Right cardiac atrium (tissue), 5 donors: ENCODE measurements at regions not wholly inside any gene's neighbourhood (a gene's known extent, or its start where the extent isn't known, plus 50 kb on each side); places are given as distances from the start of the nearest gene placed in this dataset.
"Not testable (repeated sequence)": the region's sequence is repeated elsewhere in the genome, so short reads cannot be mapped to it uniquely, and the experiment has no call there.

Experiments used
- ATAC-seq, 2 donors: fragments of 200-7000 bp; cut with Tn5 transposase; one replicate each; pipeline versions ENCODE4 v1.8.0 to v1.9.1; 2020; ENCODE audit warnings: moderate library complexity in 2 of 2, mild to moderate bottlenecking in 1 of 2
- DNase-seq, 3 donors: peaks; one replicate each; pipeline ENCODE4 v3.0.0-alpha.2; 2020
- H3K27ac ChIP-seq: one replicate; pipeline ENCODE4 v1.5.1; 2013; ENCODE audit warnings: mild to moderate bottlenecking, low read length, control low read depth, moderate library complexity
- H3K27me3 ChIP-seq: one replicate; pipeline ENCODE4 v1.6.1; 2013; ENCODE audit not compliant: control insufficient read depth, insufficient read depth
- H3K4me1 ChIP-seq: one replicate; pipeline ENCODE4 v1.6.1; 2013; ENCODE audit warnings: low read length; ENCODE audit not compliant: control insufficient read depth, insufficient read depth
- H3K4me3 ChIP-seq: one replicate; pipeline ENCODE4 v1.5.1; 2013; ENCODE audit warnings: low read length, control low read depth
- H3K9me3 ChIP-seq: one replicate; pipeline ENCODE4 v1.6.1; 2013; ENCODE audit warnings: low read length; ENCODE audit not compliant: control insufficient read depth
- whole genome bisulfite sequencing: extraction: QIAGEN DNeasy Blood & Tissue Kit; methylation state at CpG from one replicate; pipeline ENCODE4 v1.1.7; 2013; 5-methylcytosine and 5-hydroxymethylcytosine counted together
- intact Hi-C, 4 donors: fragments of 100-400 bp; cut with DNase I; formaldehyde crosslinking; loops; one replicate each; pipeline versions ENCODE4 v1.11.0 to v1.14.0; 2022 to 2023
- donor health status: healthy with polysubstance abuse.
- donor health status: DM: no; HTN: yes; CAD: no.
- donor health status: DM: no; HTN: no; CAD: no.
- donor health status: DM: no; HTN: yes; CAD: no; lungs with severe emphysema.
- donor health status: DM: yes; HTN: yes; CAD: no.

- H3K4me3 ChIP-seq = no peak overlapping the region
- no peaks in the 10 kb centered on the region for H3K9me3 ChIP-seq
- peaks cover 12% of the 10 kb centered on the region for H3K4me1 ChIP-seq
- H3K27me3 ChIP-seq = no peaks in the 10 kb centered on the region
- no peak for ATAC-seq
- intact Hi-C loops = loop anchor here in 2 of 4 donors (10.0 kb wide), 2 partner anchors 249 to 459 kb away; no protein-coding TSS in a partner anchor
- no peak for DNase-seq
- 69% methylated on average over 3 of the region's 3 CpGs for WGBS
- no peak overlapping the region for H3K27ac ChIP-seq
These were observed 51.0 kb upstream of the RCBTB2 start for GRCh38 chr13:48583859-48584311.

- Histone ChIP-seq H3K4me1 (peaks cover 11% of the 10 kb centered on the region), H3K4me3 (no peak overlapping the region), H3K27ac (no peak overlapping the region), H3K27me3 (no peaks in the 10 kb centered on the region), H3K9me3 (no peaks in the 10 kb centered on the region)
- peak; percentile 85 to 89 for ATAC-seq
- DNase-seq = no peak
- 11% methylated on average over 2 of the region's 2 CpGs for WGBS
- intact Hi-C loops = loop anchor here in 2 of 4 donors (10.0 kb wide), 2 partner anchors 251 to 461 kb away; no protein-coding TSS in a partner anchor
These were observed 52.6 kb upstream of the RCBTB2 start for GRCh38 chr13:48585456-48585840.

DNA sequence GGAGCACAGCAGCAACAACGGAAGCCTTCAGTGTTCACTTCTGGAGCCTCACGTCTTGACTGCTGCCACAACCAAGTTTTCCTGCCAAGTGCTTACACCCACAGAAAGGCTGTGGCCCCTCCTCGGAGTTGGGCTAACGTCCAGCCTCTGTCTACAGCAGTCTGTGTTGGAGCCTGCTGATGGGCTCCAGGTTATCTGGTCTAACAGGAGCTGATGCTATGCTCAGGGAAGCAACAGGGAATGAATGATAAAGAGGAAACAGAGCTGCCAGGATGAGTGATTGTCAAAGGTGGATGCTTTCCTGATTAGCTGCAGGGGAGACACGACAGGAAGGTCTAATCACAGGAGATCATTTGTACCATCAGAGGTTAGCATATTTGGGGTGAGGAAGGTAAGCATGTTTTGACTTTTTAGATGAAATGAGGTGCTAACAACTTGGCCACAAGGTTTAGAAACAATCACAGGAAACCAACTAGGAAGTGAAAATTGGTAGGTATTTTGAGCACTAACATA lies 53.8 kb upstream of the RCBTB2 start:
- H3K27ac ChIP-seq = peak overlapping the region; percentile 56
- no peaks in the 10 kb centered on the region for H3K27me3 ChIP-seq
- intact Hi-C loops = loop anchor here in 2 of 4 donors (10.0 kb wide), 2 partner anchors 252 to 462 kb away; no protein-coding TSS in a partner anchor
- no peaks in the 10 kb centered on the region for H3K9me3 ChIP-seq
- 4% methylated on average over 5 of the region's 5 CpGs for WGBS
- peak; percentile 83 to 92 (median 86) for DNase-seq
- ATAC-seq = peak; percentile 82 to 83
- no peak overlapping the region for H3K4me3 ChIP-seq
- peaks cover 15% of the 10 kb centered on the region for H3K4me1 ChIP-seq

DNA sequence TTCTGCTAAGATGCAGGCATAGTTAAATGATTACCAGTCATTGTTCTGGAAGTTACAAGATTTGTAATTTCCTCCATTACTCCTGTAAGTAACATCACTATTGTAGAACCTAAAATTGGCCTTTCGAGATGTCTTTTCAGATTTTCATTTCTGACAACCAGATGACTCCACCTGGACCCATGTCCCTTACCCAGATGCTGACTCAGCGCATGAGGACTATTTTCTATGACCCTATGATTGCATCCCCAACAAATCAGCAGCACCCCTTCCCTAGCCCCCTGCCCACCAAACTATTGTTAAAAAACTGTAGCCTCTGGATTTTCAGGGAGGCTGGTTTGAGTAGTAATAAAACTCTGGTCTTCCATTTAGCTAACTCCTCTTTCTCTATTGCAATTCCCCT lies 55.2 kb upstream of the RCBTB2 start:
- DNase-seq (no peak), ATAC-seq (no peak)
- Histone ChIP-seq H3K4me3 (no peak overlapping the region), H3K27ac (no peak overlapping the region), H3K27me3 (no peaks in the 10 kb centered on the region), H3K9me3 (no peaks in the 10 kb centered on the region), H3K4me1 (peaks cover 15% of the 10 kb centered on the region)
- intact Hi-C loops = loop anchor here in 2 of 4 donors (10.0 kb wide), 2 partner anchors 253 to 463 kb away; no protein-coding TSS in a partner anchor
- 96% methylated on average over 2 of the region's 2 CpGs for WGBS

DNA sequence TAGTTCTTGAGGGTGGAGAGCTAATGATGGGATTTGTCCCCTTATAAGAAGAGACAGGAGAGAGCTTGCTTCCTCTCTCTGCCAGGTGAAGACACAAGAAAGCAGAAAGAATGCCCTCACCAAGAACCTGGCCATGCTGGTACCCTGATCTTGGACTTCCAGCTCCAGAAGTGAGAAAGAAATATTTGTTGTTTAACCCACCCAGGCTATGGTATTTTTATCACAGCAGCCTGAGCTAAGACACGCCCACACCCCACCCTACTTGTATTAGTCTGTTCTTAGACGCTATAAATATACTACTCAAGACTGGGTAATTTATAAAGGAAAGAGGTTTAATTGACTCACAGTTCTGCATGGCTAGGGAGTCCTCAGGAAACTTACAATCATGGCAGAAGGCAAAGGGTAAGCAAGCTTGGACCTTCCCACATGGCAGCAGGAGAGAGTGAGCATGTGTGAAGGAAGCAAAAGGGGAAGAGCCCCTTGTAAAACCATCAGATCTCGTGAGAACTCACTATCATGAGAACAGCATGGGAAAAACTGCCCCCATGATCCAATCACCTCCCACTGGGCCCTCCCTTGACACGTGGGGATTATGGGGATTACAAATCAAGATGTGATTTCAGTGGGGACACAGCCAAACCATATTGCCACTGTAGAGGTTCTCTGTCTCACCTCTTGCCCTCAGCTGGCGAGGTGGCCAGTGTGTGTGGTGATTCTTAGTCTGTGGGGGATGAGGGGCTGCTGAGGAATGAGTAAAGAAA lies 57.4 kb upstream of the RCBTB2 start:
- WGBS = 70% methylated on average over 5 of the region's 5 CpGs

GRCh38 chr13:48591124-48591872 lies 58.4 kb upstream of the RCBTB2 start:
- H3K9me3 ChIP-seq, H3K27ac ChIP-seq, H3K4me1 ChIP-seq, ATAC-seq, H3K27me3 ChIP-seq, H3K4me3 ChIP-seq, DNase-seq: not testable (repeated sequence)
- 90% methylated on average over 12 of the region's 12 CpGs for WGBS
- intact Hi-C loops = loop anchor here in 1 of 4 donors (10.0 kb wide), 1 partner anchor 184 kb away; no protein-coding TSS in a partner anchor

More for the DNA sequence above, 57.4 kb upstream of the RCBTB2 start:
- Histone ChIP-seq H3K4me3 (no peak overlapping the region), H3K27ac (no peak overlapping the region), H3K4me1 (peaks cover 8% of the 10 kb centered on the region), H3K9me3 (no peaks in the 10 kb centered on the region), H3K27me3 (no peaks in the 10 kb centered on the region)
- intact Hi-C loops = loop anchor here in 1 of 4 donors (10.0 kb wide), 1 partner anchor 184 kb away; no protein-coding TSS in a partner anchor
- DNase-seq (no peak), ATAC-seq (no peak)

GRCh38 chr13:48591889-48592687 lies 59.2 kb upstream of the RCBTB2 start:
- Histone ChIP-seq H3K4me1 (peaks cover 4% of the 10 kb centered on the region), H3K4me3 (no peak overlapping the region), H3K27ac (no peak overlapping the region), H3K9me3 (no peaks in the 10 kb centered on the region), H3K27me3 (no peaks in the 10 kb centered on the region)
- WGBS = 90% methylated on average over 4 of the region's 4 CpGs
- intact Hi-C loops = loop anchor here in 1 of 4 donors (10.0 kb wide), 1 partner anchor 183 kb away; no protein-coding TSS in a partner anchor
- ATAC-seq (no peak), DNase-seq (no peak)

DNA sequence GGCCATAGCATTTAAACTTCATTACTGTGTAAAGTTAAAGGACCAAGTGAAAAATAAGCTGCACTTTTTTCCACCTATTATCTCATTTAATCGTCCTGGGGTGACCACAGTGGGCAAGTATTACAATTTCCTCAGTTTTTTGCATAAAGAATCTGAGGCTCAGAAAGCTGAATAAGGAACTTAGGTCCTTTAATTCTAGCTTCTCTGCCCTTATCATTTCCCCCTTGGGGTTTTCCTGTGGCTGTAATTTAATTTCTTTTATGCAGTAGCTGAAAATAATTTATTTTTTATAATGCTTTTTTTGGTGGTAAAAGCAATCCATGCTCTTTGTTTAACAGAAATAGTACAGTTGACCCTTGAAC lies 59.8 kb upstream of the RCBTB2 start:
- Histone ChIP-seq H3K27ac (no peak overlapping the region), H3K9me3 (no peaks in the 10 kb centered on the region), H3K4me3 (no peak overlapping the region), H3K4me1 (peaks cover 4% of the 10 kb centered on the region), H3K27me3 (no peaks in the 10 kb centered on the region)
- 44% methylated on average over 1 of the region's 1 CpG for WGBS
- ATAC-seq (no peak), DNase-seq (no peak)
- intact Hi-C loops = loop anchor here in 1 of 4 donors (10.0 kb wide), 1 partner anchor 182 kb away; no protein-coding TSS in a partner anchor

GRCh38 chr13:48593536-48593935 lies 60.2 kb upstream of the CYSLTR2 start:
- intact Hi-C loops = loop anchor here in 1 of 4 donors (10.0 kb wide), 1 partner anchor 181 kb away; no protein-coding TSS in a partner anchor
- WGBS = 83% methylated on average over 4 of the region's 4 CpGs
- H3K4me3 ChIP-seq = no peak overlapping the region
- DNase-seq = no peak
- no peak for ATAC-seq
- peaks cover 4% of the 10 kb centered on the region for H3K4me1 ChIP-seq
- H3K9me3 ChIP-seq = no peaks in the 10 kb centered on the region
- H3K27ac ChIP-seq = no peak overlapping the region
- H3K27me3 ChIP-seq = no peaks in the 10 kb centered on the region

DNA sequence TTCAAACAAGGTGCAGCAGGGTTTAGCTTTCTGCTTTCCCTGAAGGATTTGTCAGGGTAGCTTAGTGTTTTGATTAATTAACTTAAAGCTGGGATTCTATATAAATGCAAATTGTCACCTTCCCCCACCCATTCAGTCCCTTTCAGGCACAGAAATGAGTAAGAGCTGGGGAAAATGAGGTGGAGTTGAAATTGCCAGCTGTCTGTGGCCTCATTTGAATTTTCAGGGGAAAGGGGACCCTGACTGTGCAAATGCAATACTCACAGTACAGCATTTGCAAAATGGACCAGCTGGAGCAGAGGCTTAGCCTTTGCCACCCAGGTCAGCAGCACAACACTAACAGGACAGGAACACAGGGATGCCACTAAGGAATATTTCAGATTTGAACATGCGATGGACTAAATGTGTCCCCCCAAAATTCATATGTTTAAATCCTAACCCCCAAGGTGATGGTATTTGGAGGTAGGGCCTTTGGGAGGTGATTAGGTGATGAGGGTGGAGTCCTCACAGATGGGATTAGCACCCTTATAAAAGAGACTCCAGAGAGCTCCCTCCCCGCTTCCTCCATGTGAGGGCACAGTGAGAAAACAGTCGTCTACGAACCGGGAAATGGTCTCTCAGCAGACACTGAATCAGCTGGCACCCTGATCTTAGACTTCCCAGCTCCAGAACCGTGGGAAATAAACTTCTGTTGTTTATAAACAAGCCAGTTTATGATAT lies 59.5 kb upstream of the CYSLTR2 start:
- ATAC-seq = no peak
- no peak overlapping the region for H3K27ac ChIP-seq
- intact Hi-C loops = loop anchor here in 3 of 4 donors (2.0 to 10.0 kb wide), 2 partner anchors 175 to 181 kb away; no protein-coding TSS in a partner anchor
- DNase-seq = no peak
- WGBS = 53% methylated on average over 6 of the region's 6 CpGs
- no peak overlapping the region for H3K4me3 ChIP-seq
- H3K4me1 ChIP-seq = peaks cover 4% of the 10 kb centered on the region
- no peaks in the 10 kb centered on the region for H3K9me3 ChIP-seq
- no peaks in the 10 kb centered on the region for H3K27me3 ChIP-seq
